Nephron (organoid): ENCODE measurements at regions not wholly inside any gene's neighbourhood (a gene's known extent, or its start where the extent isn't known, plus 50 kb on each side); places are given as distances from the start of the nearest gene placed in this dataset.

ENCODE experiments used
- H3K27ac Mint-ChIP-seq, 3 experiments: 2 replicates each; pipeline ENCODE4 v1.8.0; 2020; ENCODE audit warnings: mixed read lengths in 3 of 3, mild to moderate bottlenecking in 2 of 3, moderate library complexity in 1 of 3
- H3K27me3 Mint-ChIP-seq: 2 replicates; pipeline ENCODE4 v1.8.0; 2021; ENCODE audit warnings: low read depth, mild to moderate bottlenecking, moderate library complexity, mixed read lengths
- H3K36me3 Mint-ChIP-seq: 2 replicates; pipeline ENCODE4 v1.8.0; 2020; ENCODE audit warnings: low read depth, mixed read lengths
- H3K4me1 Mint-ChIP-seq: 2 replicates; pipeline ENCODE4 v1.8.0; 2020; ENCODE audit warnings: mixed read lengths
- H3K4me3 Mint-ChIP-seq, 3 experiments: 2 replicates each; pipeline ENCODE4 v1.8.0; 2020; ENCODE audit warnings: mild to moderate bottlenecking in 3 of 3, mixed read lengths in 3 of 3, moderate library complexity in 2 of 3
- H3K9me3 Mint-ChIP-seq: 2 replicates; pipeline ENCODE4 v1.8.0; 2020; ENCODE audit warnings: mixed read lengths
- TF ChIP-seq, protein P1 (sequence below), 3 experiments: fragments of 200-600 bp; sonication (generic); IDR thresholded peaks; one replicate each; pipeline ENCODE4 v1.5.0; 2021; ENCODE audit warnings: antibody characterized with exemption in 3 of 3; ENCODE audit not compliant: unreplicated experiment in 3 of 3

DNA sequence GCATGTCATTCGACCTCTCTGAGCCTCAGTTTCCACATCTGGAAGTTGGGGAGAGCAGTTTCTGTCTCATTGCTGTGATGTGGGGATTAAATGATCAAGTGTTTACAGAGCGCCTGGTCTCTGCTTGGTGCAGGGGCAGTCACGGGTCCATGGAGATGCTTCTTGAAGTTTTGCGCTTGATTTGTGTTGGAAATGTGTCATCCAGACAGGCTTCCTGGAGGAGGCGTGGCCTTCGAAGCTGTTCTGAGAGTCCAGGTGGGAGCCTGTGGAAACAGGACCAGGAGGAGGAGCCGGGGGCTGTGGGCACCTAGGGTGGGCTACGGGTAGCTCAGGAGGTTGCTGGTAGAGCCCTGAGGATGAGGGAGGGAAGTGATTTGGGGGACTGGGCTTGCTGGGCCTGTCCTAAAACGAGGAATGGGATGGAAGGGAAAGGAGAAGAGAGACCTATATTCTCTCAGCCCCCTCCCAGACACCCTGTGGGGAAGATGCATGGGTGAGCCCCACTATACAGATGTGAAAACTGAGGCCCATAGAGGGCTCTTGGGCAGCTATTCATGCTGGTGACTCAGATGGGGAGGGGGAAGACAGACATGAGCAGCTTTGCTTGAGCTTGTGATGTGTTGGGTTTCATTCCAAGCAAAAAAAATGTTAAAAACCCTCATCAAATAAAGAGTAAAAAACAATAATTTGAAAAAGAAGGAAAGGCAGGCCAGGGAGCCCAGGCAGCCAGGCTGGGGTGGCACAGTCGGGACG is 107.2 kb upstream of the WNT4 start:
- TF ChIP-seq, protein P1, sequence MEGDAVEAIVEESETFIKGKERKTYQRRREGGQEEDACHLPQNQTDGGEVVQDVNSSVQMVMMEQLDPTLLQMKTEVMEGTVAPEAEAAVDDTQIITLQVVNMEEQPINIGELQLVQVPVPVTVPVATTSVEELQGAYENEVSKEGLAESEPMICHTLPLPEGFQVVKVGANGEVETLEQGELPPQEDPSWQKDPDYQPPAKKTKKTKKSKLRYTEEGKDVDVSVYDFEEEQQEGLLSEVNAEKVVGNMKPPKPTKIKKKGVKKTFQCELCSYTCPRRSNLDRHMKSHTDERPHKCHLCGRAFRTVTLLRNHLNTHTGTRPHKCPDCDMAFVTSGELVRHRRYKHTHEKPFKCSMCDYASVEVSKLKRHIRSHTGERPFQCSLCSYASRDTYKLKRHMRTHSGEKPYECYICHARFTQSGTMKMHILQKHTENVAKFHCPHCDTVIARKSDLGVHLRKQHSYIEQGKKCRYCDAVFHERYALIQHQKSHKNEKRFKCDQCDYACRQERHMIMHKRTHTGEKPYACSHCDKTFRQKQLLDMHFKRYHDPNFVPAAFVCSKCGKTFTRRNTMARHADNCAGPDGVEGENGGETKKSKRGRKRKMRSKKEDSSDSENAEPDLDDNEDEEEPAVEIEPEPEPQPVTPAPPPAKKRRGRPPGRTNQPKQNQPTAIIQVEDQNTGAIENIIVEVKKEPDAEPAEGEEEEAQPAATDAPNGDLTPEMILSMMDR (IDR thresholded peaks at IDR 0.05; ENCODE audit: unreplicated experiment in 3 of 3) = no peak
- Mint-ChIP-seq H3K27me3 (peaks cover 57% of the 10 kb centered on the region), H3K27ac (peak overlapping the region in 2 of 3 experiments; percentile 16 to 47), H3K36me3 (no peaks in the 10 kb centered on the region), H3K4me3 (no peak overlapping the region), H3K4me1 (peaks cover 69% of the 10 kb centered on the region), H3K9me3 (no peaks in the 10 kb centered on the region)

DNA sequence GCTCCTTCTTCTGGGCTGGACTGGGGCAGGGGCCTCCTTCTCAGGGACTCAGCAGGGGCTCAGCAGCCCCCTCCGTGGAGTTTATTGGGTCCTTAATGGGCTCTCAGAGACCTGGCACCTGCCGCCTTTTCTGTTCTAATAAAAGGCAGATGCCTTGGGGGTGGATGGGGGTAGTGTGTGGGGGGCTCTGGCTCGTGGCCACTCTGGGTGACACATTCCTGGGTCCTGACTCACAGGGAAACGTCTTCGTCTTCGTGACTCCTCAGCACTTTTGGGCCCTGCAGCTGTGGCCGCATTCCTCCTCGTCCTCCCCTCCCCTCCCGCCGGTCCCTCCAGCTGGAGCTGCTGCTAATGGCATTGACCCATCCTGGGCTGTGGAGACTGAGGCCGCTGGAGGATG is 107.8 kb upstream of the WNT4 start:
- Mint-ChIP-seq H3K4me1 (peaks cover 71% of the 10 kb centered on the region), H3K27ac (no peak overlapping the region), H3K36me3 (no peaks in the 10 kb centered on the region), H3K4me3 (no peak overlapping the region), H3K9me3 (no peaks in the 10 kb centered on the region), H3K27me3 (peaks cover 60% of the 10 kb centered on the region)
- TF ChIP-seq, protein P1 (IDR thresholded peaks at IDR 0.05; ENCODE audit: unreplicated experiment in 3 of 3) = no peak

DNA sequence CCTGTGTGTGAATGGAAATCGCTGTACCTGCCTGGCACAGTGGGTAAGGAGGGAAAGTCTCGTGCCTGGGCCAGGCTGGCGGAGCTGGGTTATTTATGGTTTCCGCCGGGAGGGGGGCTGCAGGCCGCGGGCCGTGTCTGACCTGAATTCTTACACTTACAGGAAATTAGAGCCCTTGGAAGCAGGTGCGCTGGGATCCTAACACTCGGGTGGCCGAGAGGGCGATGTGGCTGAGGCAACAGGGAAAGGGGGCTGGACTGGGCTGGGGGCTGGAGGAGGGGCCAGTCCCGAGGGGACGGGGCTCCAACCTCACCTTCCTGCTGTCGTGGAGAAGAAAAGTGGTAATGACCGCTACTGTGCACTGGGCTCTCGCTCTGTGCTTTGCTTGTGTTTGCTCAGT is 109.4 kb upstream of the WNT4 start:
- Mint-ChIP-seq H3K36me3 (no peaks in the 10 kb centered on the region), H3K4me3 (no peak overlapping the region), H3K4me1 (peaks cover 67% of the 10 kb centered on the region), H3K9me3 (no peaks in the 10 kb centered on the region), H3K27ac (no peak overlapping the region), H3K27me3 (peaks cover 59% of the 10 kb centered on the region)
- TF ChIP-seq, protein P1 (IDR thresholded peaks at IDR 0.05; ENCODE audit: unreplicated experiment in 3 of 3) = no peak

DNA sequence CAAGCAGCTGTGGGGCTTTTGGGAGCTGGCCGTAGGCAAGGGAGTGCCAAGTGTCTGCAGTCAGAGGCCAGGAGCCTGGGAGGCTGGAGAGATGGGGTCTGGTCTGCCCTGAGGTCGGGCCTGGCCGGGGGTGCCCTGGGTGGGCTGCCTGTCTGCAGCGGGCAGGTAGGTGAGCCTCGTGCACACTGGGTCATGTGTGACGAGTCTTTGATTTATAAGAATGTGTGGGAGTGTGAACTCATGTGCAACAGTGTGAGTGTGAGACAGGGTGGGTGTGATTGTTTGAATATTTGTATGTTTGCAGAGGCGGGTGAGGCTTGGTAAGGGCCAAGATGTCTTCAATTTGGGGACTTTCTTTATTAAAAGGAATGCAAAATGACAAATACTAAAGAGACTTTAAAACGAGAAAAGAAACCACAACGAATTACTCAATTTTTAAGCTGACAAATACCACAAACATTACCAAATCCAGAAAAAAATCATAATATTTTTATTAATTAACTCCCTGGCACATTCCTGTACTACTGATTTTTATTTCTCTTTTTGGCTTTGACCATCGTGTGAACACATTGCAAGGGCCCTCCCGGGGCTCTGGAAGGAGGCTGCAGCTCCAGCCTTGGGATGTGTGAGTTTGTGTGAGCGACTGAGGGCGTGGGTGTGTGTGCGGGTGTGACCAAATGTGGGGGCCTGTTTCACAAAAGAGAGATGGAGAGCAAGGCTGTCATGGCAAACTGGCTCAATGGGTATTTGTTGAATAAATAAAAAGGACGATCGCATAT is 110.3 kb upstream of the WNT4 start:
- Mint-ChIP-seq H3K27me3 (peaks cover 54% of the 10 kb centered on the region), H3K4me1 (peaks cover 65% of the 10 kb centered on the region), H3K27ac (peak overlapping the region; percentile 15 to 46 (median 40)), H3K36me3 (no peaks in the 10 kb centered on the region), H3K4me3 (peak overlapping the region in 2 of 3 experiments; percentile 31 to 33), H3K9me3 (no peaks in the 10 kb centered on the region)
- TF ChIP-seq, protein P1 (IDR thresholded peaks at IDR 0.05; ENCODE audit: unreplicated experiment in 3 of 3) = no peak

DNA sequence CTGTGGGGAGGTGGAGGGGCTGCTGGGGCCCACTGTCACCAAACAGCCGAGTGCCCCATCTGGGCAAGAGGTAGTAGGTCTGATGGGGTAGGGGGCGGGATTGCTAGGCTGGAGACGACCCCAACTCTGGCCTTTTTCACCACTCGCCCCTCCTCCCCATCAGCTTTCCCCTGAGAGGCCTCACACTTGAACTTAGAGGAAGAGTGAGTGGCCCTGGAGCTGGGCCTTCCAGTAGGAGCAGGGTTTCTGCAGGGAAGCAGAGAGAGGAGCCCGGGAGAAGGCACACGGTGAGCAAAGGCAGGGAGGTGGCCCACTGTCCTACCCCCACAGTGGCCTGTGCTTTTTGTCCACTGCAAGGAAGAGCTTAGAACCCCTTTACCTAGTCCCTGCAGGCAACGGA is 111.9 kb upstream of the WNT4 start:
- TF ChIP-seq, protein P1 (IDR thresholded peaks at IDR 0.05; ENCODE audit: unreplicated experiment in 3 of 3) = no peak
- H3K27ac Mint-ChIP-seq = peak overlapping the region in 1 of 3 experiments; percentile 68
- peaks cover 57% of the 10 kb centered on the region for H3K4me1 Mint-ChIP-seq
- H3K9me3 Mint-ChIP-seq = no peaks in the 10 kb centered on the region
- peaks cover 43% of the 10 kb centered on the region for H3K27me3 Mint-ChIP-seq
- H3K36me3 Mint-ChIP-seq = no peaks in the 10 kb centered on the region
- H3K4me3 Mint-ChIP-seq = no peak overlapping the region
